ENCODE measurements at regions not wholly inside any gene's neighbourhood (a gene's known extent, or its start where the extent isn't known, plus 50 kb on each side); places are given as distances from the start of the nearest gene placed in this dataset.

DNA sequence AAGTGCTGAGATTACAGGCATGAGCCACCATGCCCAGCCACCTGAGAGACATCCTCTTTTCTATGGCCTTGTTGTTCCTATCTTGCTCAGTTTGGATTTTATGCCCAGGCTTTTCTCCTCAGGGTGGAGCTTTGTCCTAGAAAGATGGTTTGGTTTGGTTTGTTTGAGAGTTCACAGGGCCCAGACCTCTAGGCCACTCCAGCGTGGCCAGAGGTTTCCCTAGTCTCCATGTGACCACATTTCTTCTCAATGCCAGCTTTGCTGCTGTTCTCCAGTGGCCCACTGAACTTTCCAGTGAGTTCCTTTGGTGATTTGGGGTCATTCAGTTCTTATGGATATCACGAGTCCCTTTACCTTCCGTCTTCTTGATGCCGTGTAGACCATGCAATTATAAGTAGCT is 92.6 kb upstream of the SERBP1 start:
- TF ChIP-seq, protein P1, sequence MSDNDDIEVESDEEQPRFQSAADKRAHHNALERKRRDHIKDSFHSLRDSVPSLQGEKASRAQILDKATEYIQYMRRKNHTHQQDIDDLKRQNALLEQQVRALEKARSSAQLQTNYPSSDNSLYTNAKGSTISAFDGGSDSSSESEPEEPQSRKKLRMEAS (IDR thresholded peaks at IDR 0.05; ENCODE audit: low read depth, low read length): no peak
- TF ChIP-seq POLR2A (IDR thresholded peaks at IDR 0.05; ENCODE audit: extremely low read depth, insufficient read length): no peak
- no peak for TF ChIP-seq CTCF (IDR thresholded peaks at IDR 0.05; ENCODE audit: low read depth, low read length)
- TF ChIP-seq MYC (IDR thresholded peaks at IDR 0.05; ENCODE audit: low read depth, low read length): no peak
- DNase-seq (ENCODE audit: low read depth): no peak
- no peak overlapping the region for H3K4me3 ChIP-seq (ENCODE audit: low read depth, low read length)

- no peak for DNase-seq (ENCODE audit: low read depth)
- TF ChIP-seq MYC (IDR thresholded peaks at IDR 0.05; ENCODE audit: low read depth, low read length) (no peak), POLR2A (IDR thresholded peaks at IDR 0.05; ENCODE audit: extremely low read depth, insufficient read length) (no peak), CTCF (IDR thresholded peaks at IDR 0.05; ENCODE audit: low read depth, low read length) (no peak)
- TF ChIP-seq, protein P1 (IDR thresholded peaks at IDR 0.05; ENCODE audit: low read depth, low read length): no peak
- no peak overlapping the region for H3K4me3 ChIP-seq (ENCODE audit: low read depth, low read length)
Measured at GRCh38 chr1:67524143-67525052, 94.2 kb upstream of the SERBP1 start.

DNA sequence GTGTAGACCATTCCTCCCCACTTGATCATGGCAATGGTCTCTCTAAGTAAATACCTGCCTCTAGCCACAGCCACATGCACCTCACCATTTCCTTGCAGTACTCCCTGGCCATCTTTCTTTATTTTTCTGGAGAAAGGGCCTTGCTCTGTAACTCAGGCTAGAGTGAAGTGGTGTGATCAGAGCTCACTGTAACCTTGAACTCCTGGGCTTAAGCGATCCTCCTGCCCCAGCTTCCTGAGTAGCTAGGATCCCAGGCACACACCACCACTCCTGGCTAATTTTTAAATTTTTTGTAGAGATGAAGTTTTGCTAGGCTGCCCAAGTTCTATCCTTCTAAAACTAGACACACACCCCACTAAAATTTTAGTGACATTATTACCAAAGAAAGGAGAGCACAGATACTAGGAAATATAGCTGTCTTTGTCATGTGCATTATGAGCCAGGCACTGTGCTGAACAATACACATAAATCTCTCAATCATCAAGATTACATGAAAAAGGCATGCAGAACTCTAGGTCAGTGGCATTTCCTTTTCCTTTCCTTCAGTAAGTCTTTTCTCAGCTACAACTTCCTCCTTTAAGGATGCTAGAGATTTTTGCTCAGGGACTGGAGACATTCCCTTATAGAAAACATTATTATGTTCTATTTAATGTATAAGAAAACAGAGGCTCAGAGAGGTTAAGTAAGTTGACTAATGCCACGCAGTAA is 95.0 kb upstream of the SERBP1 start:
- TF ChIP-seq, protein P1 (IDR thresholded peaks at IDR 0.05; ENCODE audit: low read depth, low read length): no peak
- TF ChIP-seq POLR2A (IDR thresholded peaks at IDR 0.05; ENCODE audit: extremely low read depth, insufficient read length) (no peak), CTCF (IDR thresholded peaks at IDR 0.05; ENCODE audit: low read depth, low read length) (no peak), MYC (IDR thresholded peaks at IDR 0.05; ENCODE audit: low read depth, low read length) (no peak)
- no peak for DNase-seq (ENCODE audit: low read depth)
- H3K4me3 ChIP-seq (ENCODE audit: low read depth, low read length): no peak overlapping the region

DNA sequence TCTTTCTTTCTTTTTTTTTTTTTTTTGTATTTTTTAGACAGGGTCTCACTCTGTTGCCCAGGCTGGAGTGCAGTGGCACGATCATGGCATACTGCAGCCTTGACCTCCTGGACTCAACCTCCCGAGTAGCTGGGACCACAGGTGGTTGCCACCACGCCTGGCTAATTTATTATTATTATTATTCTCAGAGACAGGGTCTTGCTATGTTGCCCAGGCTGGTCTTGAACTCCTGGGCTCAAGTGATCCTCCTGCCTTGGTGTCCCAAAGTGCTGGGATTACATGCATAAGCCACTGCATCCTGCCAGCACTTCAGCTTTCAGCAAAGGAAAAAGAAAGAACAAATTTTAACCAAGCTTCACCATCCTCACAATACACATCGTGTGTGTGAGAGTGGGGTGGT is 97.9 kb upstream of the SERBP1 start:
- DNase-seq (ENCODE audit: low read depth): no peak
- TF ChIP-seq MYC (IDR thresholded peaks at IDR 0.05; ENCODE audit: low read depth, low read length) (no peak), CTCF (IDR thresholded peaks at IDR 0.05; ENCODE audit: low read depth, low read length) (no peak), POLR2A (IDR thresholded peaks at IDR 0.05; ENCODE audit: extremely low read depth, insufficient read length) (no peak)
- TF ChIP-seq, protein P1 (IDR thresholded peaks at IDR 0.05; ENCODE audit: low read depth, low read length): no peak
- H3K4me3 ChIP-seq (ENCODE audit: low read depth, low read length): no peak overlapping the region

GRCh38 chr1:67530071-67530470 is 99.9 kb upstream of the SERBP1 start:
- no peak for TF ChIP-seq POLR2A (IDR thresholded peaks at IDR 0.05; ENCODE audit: extremely low read depth, insufficient read length)
- TF ChIP-seq MYC (IDR thresholded peaks at IDR 0.05; ENCODE audit: low read depth, low read length): no peak
- no peak for TF ChIP-seq CTCF (IDR thresholded peaks at IDR 0.05; ENCODE audit: low read depth, low read length)
- TF ChIP-seq, protein P1 (IDR thresholded peaks at IDR 0.05; ENCODE audit: low read depth, low read length): no peak
- H3K4me3 ChIP-seq (ENCODE audit: low read depth, low read length): no peak overlapping the region
- DNase-seq (ENCODE audit: low read depth): no peak
